H9 (cell line): ENCODE measurements at regions not wholly inside any gene's neighbourhood (a gene's known extent, or its start where the extent isn't known, plus 50 kb on each side); places are given as distances from the start of the nearest gene placed in this dataset.

Experiments
- DNase-seq: peaks from one replicate; pipeline ENCODE4 v3.0.0-alpha.2; 2017
- H2AFZ ChIP-seq: one replicate; pipeline ENCODE4 v1.6.1; 2013; ENCODE audit warnings: mild to moderate bottlenecking, low read length, control low read depth, moderate library complexity
- H2AK5ac ChIP-seq: 2 replicates; pipeline ENCODE4 v1.6.1; 2013; ENCODE audit warnings: low read length, control low read depth, mixed read lengths; ENCODE audit not compliant: insufficient read length
- H2BK120ac ChIP-seq: one replicate; pipeline ENCODE4 v1.6.1; 2013; ENCODE audit warnings: low read depth, mild to moderate bottlenecking, low read length, control low read depth, inconsistent platforms; ENCODE audit not compliant: poor library complexity, severe bottlenecking
- H2BK12ac ChIP-seq: 2 replicates; pipeline ENCODE4 v1.6.1; 2013; ENCODE audit warnings: low read length, control low read depth, mixed read lengths, low read depth; ENCODE audit not compliant: insufficient read length
- H2BK15ac ChIP-seq: 2 replicates; pipeline ENCODE4 v1.6.1; 2013; ENCODE audit warnings: low read depth, low read length, control low read depth
- H2BK20ac ChIP-seq: one replicate; pipeline ENCODE4 v1.6.1; 2013; ENCODE audit warnings: low read depth, mild to moderate bottlenecking, low read length, control low read depth, inconsistent platforms; ENCODE audit not compliant: poor library complexity, severe bottlenecking
- H2BK5ac ChIP-seq: 2 replicates; pipeline ENCODE4 v1.6.1; 2013; ENCODE audit warnings: low read length, control low read depth, mixed read lengths; ENCODE audit not compliant: insufficient read length
- H3K14ac ChIP-seq: 2 replicates; pipeline ENCODE4 v1.6.1; 2013; ENCODE audit warnings: low read length, control low read depth; ENCODE audit not compliant: insufficient read depth
- H3K18ac ChIP-seq: 2 replicates; pipeline ENCODE4 v1.6.1; 2013; ENCODE audit warnings: low read depth, mild to moderate bottlenecking, mixed read lengths, low read length, control low read depth; ENCODE audit not compliant: insufficient read length
- H3K23ac ChIP-seq: 2 replicates; pipeline ENCODE4 v1.6.1; 2013; ENCODE audit warnings: low read length, control low read depth, mixed read lengths, low read depth; ENCODE audit not compliant: insufficient read length
- H3K23me2 ChIP-seq: 2 replicates; pipeline ENCODE4 v1.6.1; 2013; ENCODE audit warnings: low read depth, mild to moderate bottlenecking, mixed read lengths, low read length, control low read depth; ENCODE audit not compliant: insufficient read length, poor library complexity, severe bottlenecking
- H3K27ac ChIP-seq: 2 replicates; pipeline ENCODE4 v1.5.1; 2013; ENCODE audit warnings: low read length, control low read depth, mixed read lengths, low read depth; ENCODE audit not compliant: insufficient read length
- H3K27me3 ChIP-seq: 2 replicates; pipeline ENCODE4 v1.6.1; 2013; ENCODE audit warnings: low read length, control low read depth, inconsistent platforms; ENCODE audit not compliant: insufficient read depth
- H3K4ac ChIP-seq: 2 replicates; pipeline ENCODE4 v1.6.1; 2013; ENCODE audit warnings: low read depth, mild to moderate bottlenecking, control low read depth, inconsistent platforms, low read length, moderate library complexity
- H3K4me1 ChIP-seq: 2 replicates; pipeline ENCODE4 v1.6.1; 2013; ENCODE audit warnings: low read length, control low read depth, inconsistent platforms; ENCODE audit not compliant: insufficient read depth
- H3K4me2 ChIP-seq: 2 replicates; pipeline ENCODE4 v1.6.1; 2013; ENCODE audit warnings: low read length, control low read depth, mixed read lengths; ENCODE audit not compliant: insufficient read length, insufficient read depth
- H3K56ac ChIP-seq: 2 replicates; pipeline ENCODE4 v1.6.1; 2013; ENCODE audit warnings: low read depth, mild to moderate bottlenecking, mixed read lengths, low read length, control low read depth; ENCODE audit not compliant: insufficient read length
- H3K79me1 ChIP-seq: 2 replicates; pipeline ENCODE4 v1.6.1; 2013; ENCODE audit warnings: low read depth, mild to moderate bottlenecking, moderate library complexity, low read length, control low read depth, inconsistent platforms; ENCODE audit not compliant: insufficient read depth, poor library complexity, severe bottlenecking
- H3K79me2 ChIP-seq: 2 replicates; pipeline ENCODE4 v1.6.1; 2013; ENCODE audit warnings: low read length, control low read depth, inconsistent platforms; ENCODE audit not compliant: insufficient read depth
- H3K9ac ChIP-seq: 2 replicates; pipeline ENCODE4 v1.6.1; 2013; ENCODE audit warnings: low read length, control low read depth, mixed read lengths; ENCODE audit not compliant: insufficient read length; ENCODE audit errors: extremely low read depth
- H3K9me3 ChIP-seq: one replicate; pipeline ENCODE4 v1.6.1; 2013; ENCODE audit warnings: low read depth, low read length, inconsistent platforms; ENCODE audit not compliant: control insufficient read depth
- H3T11ph ChIP-seq: one replicate; pipeline ENCODE4 v1.6.1; 2013; ENCODE audit warnings: mild to moderate bottlenecking, low read length, control low read depth, inconsistent platforms
- H4K20me1 ChIP-seq: one replicate; pipeline ENCODE4 v1.6.1; 2013; ENCODE audit not compliant: control insufficient read depth, insufficient read length, insufficient read depth
- H4K5ac ChIP-seq: 2 replicates; pipeline ENCODE4 v1.6.1; 2013; ENCODE audit warnings: low read depth, mild to moderate bottlenecking, mixed read lengths, low read length, control low read depth; ENCODE audit not compliant: insufficient read length
- H4K8ac ChIP-seq: replicated peaks from 2 replicates; pipeline ENCODE4 v1.6.1; 2013; ENCODE audit warnings: low read length, control low read depth, mixed read lengths, low read depth; ENCODE audit not compliant: insufficient read length
- H4K91ac ChIP-seq: 2 replicates; pipeline ENCODE4 v1.6.1; 2013; ENCODE audit warnings: low read depth, mild to moderate bottlenecking, moderate library complexity, mixed read lengths, low read length, control low read depth; ENCODE audit not compliant: insufficient read length
- H3K27ac Mint-ChIP-seq, 3 experiments: 2 replicates in 2 of 3; 3 replicates in 1 of 3; pipeline ENCODE4 v1.8.0; 2020 to 2021; ENCODE audit warnings: mixed read lengths in 3 of 3, mild to moderate bottlenecking in 1 of 3, moderate library complexity in 1 of 3
- H3K27me3 Mint-ChIP-seq: 2 replicates; pipeline ENCODE4 v1.8.0; 2021; ENCODE audit warnings: low read depth, mild to moderate bottlenecking, moderate library complexity, mixed read lengths
- H3K36me3 Mint-ChIP-seq, 3 experiments: 2 replicates in 2 of 3; 3 replicates in 1 of 3; pipeline ENCODE4 v1.8.0; 2020 to 2021; ENCODE audit warnings: low read depth in 3 of 3, mixed read lengths in 3 of 3; ENCODE audit not compliant: insufficient read depth in 1 of 3
- H3K4me1 Mint-ChIP-seq, 2 experiments: 2 replicates each; pipeline ENCODE4 v1.8.0; 2020; ENCODE audit warnings: mixed read lengths in 2 of 2
- H3K4me3 Mint-ChIP-seq, 2 experiments: 2 replicates in 1 of 2; 3 replicates in 1 of 2; pipeline ENCODE4 v1.8.0; 2020 to 2021; ENCODE audit warnings: mild to moderate bottlenecking in 2 of 2, mixed read lengths in 2 of 2, moderate library complexity in 1 of 2
- H3K9me3 Mint-ChIP-seq, 2 experiments: 2 replicates in 1 of 2; 3 replicates in 1 of 2; pipeline ENCODE4 v1.8.0; 2020; ENCODE audit warnings: mild to moderate bottlenecking in 2 of 2, mixed read lengths in 2 of 2, moderate library complexity in 1 of 2
- WGBS: extraction: QIAGEN DNeasy Blood & Tissue Kit; methylation state at CpG from one replicate; pipeline ENCODE4 v1.1.7; 2013; ENCODE audit warnings: missing lambda C conversion rate, low lambda C conversion rate, mixed read lengths; ENCODE audit not compliant: insufficient read length; ENCODE audit errors: extremely low coverage; 5-methylcytosine and 5-hydroxymethylcytosine counted together
- TF ChIP-seq, protein P1 (sequence below): fragments of 200-600 bp; sonication (generic); conservative IDR thresholded peaks from 3 replicates; pipeline ENCODE4 v1.8.0; 2021; ENCODE audit warnings: antibody characterized with exemption, mild to moderate bottlenecking

GRCh38 chr6:65780691-65781090 is 73.7 kb upstream of the EYS start:
- no peak overlapping the region for H4K8ac ChIP-seq
- H3K9me3 ChIP-seq = no peaks in the 10 kb centered on the region
- no peak overlapping the region for H4K5ac ChIP-seq
- H3K9ac ChIP-seq = no peak overlapping the region
- H3K14ac ChIP-seq = no peak overlapping the region
- H3K27ac Mint-ChIP-seq = no peak overlapping the region
- H3K79me1 ChIP-seq = no peaks in the 10 kb centered on the region
- H2BK120ac ChIP-seq = no peak overlapping the region
- H3K36me3 Mint-ChIP-seq = no peaks in the 10 kb centered on the region; a peak in 1 of 7 replicates
- no peaks in the 10 kb centered on the region for H3K79me2 ChIP-seq
- no peak overlapping the region for H3T11ph ChIP-seq
- WGBS = no CpG with 5 or more reads among the region's 4 CpGs
- no peak overlapping the region for H3K4ac ChIP-seq
- H2AK5ac ChIP-seq = no peak overlapping the region
- H3K23me2 ChIP-seq = no peaks in the 10 kb centered on the region
- H3K18ac ChIP-seq = no peak overlapping the region
- no peak overlapping the region for H3K23ac ChIP-seq
- no peaks in the 10 kb centered on the region for H3K4me1 ChIP-seq
- H3K4me2 ChIP-seq = no peak overlapping the region
- H3K4me3 Mint-ChIP-seq = no peak overlapping the region
- H4K91ac ChIP-seq = no peak overlapping the region
- no peak overlapping the region for H3K27ac ChIP-seq
- H3K4me1 Mint-ChIP-seq = peaks cover 7 to 9% of the 10 kb centered on the region in 2 experiments
- H3K27me3 ChIP-seq = no peaks in the 10 kb centered on the region
- H2AFZ ChIP-seq = no peak overlapping the region
- H3K27me3 Mint-ChIP-seq = no peaks in the 10 kb centered on the region
- no peak overlapping the region for H2BK20ac ChIP-seq
- no peak for DNase-seq
- no peak overlapping the region for H3K56ac ChIP-seq
- no peaks in the 10 kb centered on the region for H4K20me1 ChIP-seq
- TF ChIP-seq, protein P1, sequence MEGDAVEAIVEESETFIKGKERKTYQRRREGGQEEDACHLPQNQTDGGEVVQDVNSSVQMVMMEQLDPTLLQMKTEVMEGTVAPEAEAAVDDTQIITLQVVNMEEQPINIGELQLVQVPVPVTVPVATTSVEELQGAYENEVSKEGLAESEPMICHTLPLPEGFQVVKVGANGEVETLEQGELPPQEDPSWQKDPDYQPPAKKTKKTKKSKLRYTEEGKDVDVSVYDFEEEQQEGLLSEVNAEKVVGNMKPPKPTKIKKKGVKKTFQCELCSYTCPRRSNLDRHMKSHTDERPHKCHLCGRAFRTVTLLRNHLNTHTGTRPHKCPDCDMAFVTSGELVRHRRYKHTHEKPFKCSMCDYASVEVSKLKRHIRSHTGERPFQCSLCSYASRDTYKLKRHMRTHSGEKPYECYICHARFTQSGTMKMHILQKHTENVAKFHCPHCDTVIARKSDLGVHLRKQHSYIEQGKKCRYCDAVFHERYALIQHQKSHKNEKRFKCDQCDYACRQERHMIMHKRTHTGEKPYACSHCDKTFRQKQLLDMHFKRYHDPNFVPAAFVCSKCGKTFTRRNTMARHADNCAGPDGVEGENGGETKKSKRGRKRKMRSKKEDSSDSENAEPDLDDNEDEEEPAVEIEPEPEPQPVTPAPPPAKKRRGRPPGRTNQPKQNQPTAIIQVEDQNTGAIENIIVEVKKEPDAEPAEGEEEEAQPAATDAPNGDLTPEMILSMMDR = no peak
- no peaks in the 10 kb centered on the region; a peak in 2 of 5 replicates for H3K9me3 Mint-ChIP-seq
- no peak overlapping the region for H2BK12ac ChIP-seq
- H2BK15ac ChIP-seq = no peak overlapping the region
- H2BK5ac ChIP-seq = no peak overlapping the region
